AG04450 (cell line): ENCODE measurements at regions not wholly inside any gene's neighbourhood (a gene's known extent, or its start where the extent isn't known, plus 50 kb on each side); places are given as distances from the start of the nearest gene placed in this dataset.

ENCODE experiments used
- CTCF ChIA-PET: fragments of 300-600, 350-600 bp; formaldehyde crosslinking; extraction: SDS; loops from one replicate; lab custom pipeline; 2022; ENCODE audit warnings: antibody characterized with exemption, inconsistent platforms; lab: Charles Lee
- POLR2A ChIA-PET: fragments of 350-600 bp; formaldehyde crosslinking; extraction: SDS; loops from one replicate; lab custom pipeline; 2021; ENCODE audit warnings: antibody characterized with exemption, inconsistent platforms; lab: Yijun Ruan, JAX
- DNase-seq: peaks from one replicate; pipeline ENCODE4 v3.0.0-alpha.2; 2011; ENCODE audit warnings: low read depth, low spot score
- H3K27ac ChIP-seq: one replicate; pipeline ENCODE4 v1.5.1; 2012; ENCODE audit warnings: low read depth, low read length, control low read depth
- H3K27me3 ChIP-seq: one replicate; pipeline ENCODE4 v1.6.0; 2012; ENCODE audit warnings: low read length; ENCODE audit not compliant: control insufficient read depth, insufficient read depth
- H3K4me3 ChIP-seq: 2 replicates; pipeline ENCODE4 v1.5.1; 2011; ENCODE audit warnings: mild to moderate bottlenecking, low read depth, low read length, control low read depth
- H3K9me3 ChIP-seq: 2 replicates; pipeline ENCODE4 v1.5.1; 2012; ENCODE audit warnings: low read length; ENCODE audit not compliant: control insufficient read depth, insufficient read depth
- TF ChIP-seq, protein P1 (sequence below): IDR thresholded peaks from 2 replicates; pipeline ENCODE4 v1.5.1; 2011; ENCODE audit warnings: low read depth, low read length, control low read depth, inconsistent platforms

DNA sequence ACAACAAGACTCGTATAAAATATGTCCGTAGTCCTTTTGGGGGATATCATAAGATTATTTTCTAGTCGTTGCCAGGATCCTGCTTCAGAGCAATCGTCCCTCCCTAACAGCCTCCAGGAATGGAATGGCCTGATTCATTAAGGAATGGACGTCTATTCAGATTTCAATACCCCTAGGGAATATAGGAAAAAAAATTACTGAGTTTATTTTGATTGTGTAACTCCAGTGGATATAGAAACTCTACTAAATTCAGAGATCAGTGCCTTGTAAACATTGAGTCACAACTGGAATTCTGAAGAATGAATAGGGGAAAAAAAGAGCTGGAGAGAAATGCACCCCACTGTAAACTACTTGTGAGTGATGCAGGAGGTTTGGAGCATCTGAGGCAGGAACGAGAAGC, 1171.5 kb upstream of the GOT2 start:
- peaks cover 3% of the 10 kb centered on the region; the same call in 1 of the 2 replicates for H3K9me3 ChIP-seq
- TF ChIP-seq, protein P1, sequence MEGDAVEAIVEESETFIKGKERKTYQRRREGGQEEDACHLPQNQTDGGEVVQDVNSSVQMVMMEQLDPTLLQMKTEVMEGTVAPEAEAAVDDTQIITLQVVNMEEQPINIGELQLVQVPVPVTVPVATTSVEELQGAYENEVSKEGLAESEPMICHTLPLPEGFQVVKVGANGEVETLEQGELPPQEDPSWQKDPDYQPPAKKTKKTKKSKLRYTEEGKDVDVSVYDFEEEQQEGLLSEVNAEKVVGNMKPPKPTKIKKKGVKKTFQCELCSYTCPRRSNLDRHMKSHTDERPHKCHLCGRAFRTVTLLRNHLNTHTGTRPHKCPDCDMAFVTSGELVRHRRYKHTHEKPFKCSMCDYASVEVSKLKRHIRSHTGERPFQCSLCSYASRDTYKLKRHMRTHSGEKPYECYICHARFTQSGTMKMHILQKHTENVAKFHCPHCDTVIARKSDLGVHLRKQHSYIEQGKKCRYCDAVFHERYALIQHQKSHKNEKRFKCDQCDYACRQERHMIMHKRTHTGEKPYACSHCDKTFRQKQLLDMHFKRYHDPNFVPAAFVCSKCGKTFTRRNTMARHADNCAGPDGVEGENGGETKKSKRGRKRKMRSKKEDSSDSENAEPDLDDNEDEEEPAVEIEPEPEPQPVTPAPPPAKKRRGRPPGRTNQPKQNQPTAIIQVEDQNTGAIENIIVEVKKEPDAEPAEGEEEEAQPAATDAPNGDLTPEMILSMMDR: no peak
- H3K4me3 ChIP-seq: no peak overlapping the region
- H3K27me3 ChIP-seq: no peaks in the 10 kb centered on the region
- no peak overlapping the region for H3K27ac ChIP-seq
- no peak for DNase-seq
- ChIA-PET POLR2A (no interaction called here), CTCF (no interaction called here)

DNA sequence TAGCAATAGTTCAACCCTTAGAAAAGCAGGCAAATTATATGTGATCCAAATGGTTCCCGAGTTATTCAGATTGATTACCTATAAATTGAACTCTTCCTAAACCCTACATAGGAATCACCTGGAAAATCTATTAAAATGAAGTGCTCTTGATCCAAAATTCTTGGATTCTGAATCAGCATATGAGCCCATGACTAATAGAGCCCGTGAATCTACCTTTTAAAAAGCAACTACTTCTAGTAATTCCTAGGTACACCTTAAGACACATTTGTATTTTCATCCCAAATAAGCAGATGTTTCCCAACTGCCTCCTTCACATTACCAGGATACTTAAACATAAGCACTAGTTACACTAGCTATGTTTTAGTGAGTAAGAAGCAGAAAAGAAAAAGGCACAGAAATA, 1171.0 kb upstream of the GOT2 start:
- TF ChIP-seq, protein P1: no peak
- no peaks in the 10 kb centered on the region for H3K27me3 ChIP-seq
- H3K4me3 ChIP-seq: no peak overlapping the region
- H3K27ac ChIP-seq: no peak overlapping the region
- DNase-seq: no peak
- ChIA-PET POLR2A (no interaction called here), CTCF (no interaction called here)
- H3K9me3 ChIP-seq: peaks cover 3% of the 10 kb centered on the region; the same call in 1 of the 2 replicates

DNA sequence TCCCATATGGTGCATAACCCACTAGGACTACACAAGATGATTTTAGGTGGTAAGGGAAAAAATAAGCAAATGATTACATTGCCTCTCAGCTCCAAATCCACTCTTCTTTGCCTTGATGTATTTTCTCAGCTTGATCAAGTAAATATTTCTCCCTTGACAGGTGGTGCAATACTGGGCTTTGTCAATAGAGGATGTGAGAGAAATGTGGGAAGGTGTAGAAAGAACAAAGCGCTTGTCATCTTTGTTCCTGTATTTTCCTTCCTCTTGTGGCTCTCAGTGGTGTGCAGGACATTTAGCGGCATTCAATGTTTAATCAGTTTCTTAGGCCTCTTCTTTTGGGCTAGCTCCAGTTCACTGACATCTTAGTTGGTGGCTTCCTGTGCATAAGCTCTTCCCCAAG, 1165.8 kb upstream of the GOT2 start:
- Histone ChIP-seq H3K27ac (no peak overlapping the region), H3K4me3 (no peak overlapping the region), H3K27me3 (no peaks in the 10 kb centered on the region), H3K9me3 (peaks cover 3% of the 10 kb centered on the region; the same call in 1 of the 2 replicates)
- no peak for DNase-seq
- POLR2A ChIA-PET: no interaction called here
- TF ChIP-seq, protein P1: no peak
- CTCF ChIA-PET: no interaction called here

DNA sequence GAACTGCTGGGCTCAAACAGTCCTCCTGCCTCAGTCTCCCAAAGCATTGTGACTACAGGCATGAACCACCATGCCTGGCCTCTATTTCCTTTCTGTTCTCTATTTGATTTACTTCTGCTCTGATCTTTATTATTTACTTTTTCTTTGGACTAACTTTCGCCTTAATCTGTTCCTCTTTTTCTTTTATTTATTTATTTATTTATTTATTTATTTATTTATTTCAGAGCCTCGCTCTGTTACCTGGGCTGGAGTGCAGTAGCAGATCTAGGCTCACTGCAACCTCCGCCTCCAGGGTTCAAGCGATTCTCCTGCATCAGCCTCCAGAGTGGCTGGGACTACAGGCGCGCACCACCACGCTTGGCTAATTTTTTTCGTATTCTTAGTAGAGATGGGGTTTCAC, 1158.3 kb upstream of the GOT2 start:
- CTCF ChIA-PET: no interaction called here

DNA sequence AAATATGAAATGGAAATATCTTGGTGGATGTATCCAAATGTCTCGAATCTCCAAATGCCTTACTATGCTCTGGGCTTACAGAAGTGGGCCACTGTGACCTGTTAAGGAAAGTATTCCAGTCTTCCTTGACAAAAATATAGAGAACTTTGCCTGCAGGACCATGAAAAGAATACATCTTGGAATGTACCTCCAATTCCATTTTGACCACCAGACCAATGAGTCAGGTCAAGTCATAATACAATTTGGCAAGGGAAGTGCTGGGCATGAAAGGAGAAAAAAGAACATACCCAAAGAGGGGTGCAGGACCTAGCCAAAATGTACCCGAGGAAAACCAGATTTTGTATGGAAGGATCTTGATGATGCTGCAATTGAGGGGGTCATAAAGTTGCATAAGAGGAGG, 1153.7 kb upstream of the GOT2 start:
- TF ChIP-seq, protein P1: no peak
- no peaks in the 10 kb centered on the region for H3K27me3 ChIP-seq
- 0 out of 2 replicates have a peak, but pooled peaks cover 3% of the 10 kb centered on the region for H3K9me3 ChIP-seq
- H3K4me3 ChIP-seq: no peak overlapping the region
- POLR2A ChIA-PET: no interaction called here
- no peak overlapping the region for H3K27ac ChIP-seq
- no peak for DNase-seq
- CTCF ChIA-PET: no interaction called here

More for the DNA sequence above, 1158.3 kb upstream of the GOT2 start:
- no peaks in the 10 kb centered on the region for H3K27me3 ChIP-seq
- no peak overlapping the region for H3K27ac ChIP-seq
- POLR2A ChIA-PET: no interaction called here
- TF ChIP-seq, protein P1: no peak
- H3K9me3 ChIP-seq: 0 out of 2 replicates have a peak, but pooled peaks cover 6% of the 10 kb centered on the region
- H3K4me3 ChIP-seq: no peak overlapping the region
- no peak for DNase-seq
